NCI-H2171 treated with DMSO at 0.1 percent for 48 hours (cell line): ENCODE measurements at regions not wholly inside any gene's neighbourhood (a gene's known extent, or its start where the extent isn't known, plus 50 kb on each side); places are given as distances from the start of the nearest gene placed in this dataset.
A peak's percentile ranks its signal among the peaks of the same experiment; 100 is the strongest.
"Not testable (repeated sequence)": the region's sequence is repeated elsewhere in the genome, so short reads cannot be mapped to it uniquely, and the experiment has no call there.

Source experiments
- DNase-seq: peaks from one replicate; lab custom pipeline; 2025; lab: John Stamatoyannopoulos, UW

DNA sequence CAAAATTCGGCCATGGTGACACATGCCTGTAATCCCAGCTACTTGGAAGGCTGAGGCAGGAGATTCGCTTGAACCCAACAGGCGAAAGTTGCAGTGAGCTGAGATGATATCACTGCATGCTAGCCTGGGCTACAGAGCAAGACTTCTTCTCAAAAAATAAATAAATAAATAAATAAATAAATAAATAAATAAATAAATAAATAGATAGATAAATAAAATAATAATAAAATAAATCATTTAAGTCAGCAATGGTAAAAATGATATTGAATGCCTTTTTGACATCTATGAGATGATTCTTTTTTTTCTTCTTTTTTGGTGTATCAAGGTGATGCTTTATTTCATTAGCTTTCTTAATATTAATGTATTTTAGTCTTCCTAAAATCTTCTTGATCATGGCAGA is 221.7 kb upstream of the RXFP2 start:
- no peak for DNase-seq

DNA sequence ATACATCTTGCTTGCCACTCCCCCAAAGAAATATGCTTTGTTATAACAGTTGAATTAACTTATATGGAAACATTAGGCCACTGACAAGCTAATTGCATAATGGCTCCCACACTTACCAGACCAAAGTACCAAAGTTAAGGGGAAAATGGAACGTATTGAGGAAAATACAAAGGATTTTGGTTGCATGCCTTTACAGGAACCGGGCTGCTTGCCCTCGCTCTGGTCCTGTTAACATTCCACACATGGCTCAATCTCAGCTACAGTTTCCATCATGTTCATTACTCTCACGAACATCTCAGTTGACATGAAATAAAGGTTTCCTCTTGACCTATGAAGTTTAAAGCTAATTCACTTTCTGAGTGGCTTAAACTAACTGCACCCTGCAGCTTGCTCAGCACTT is 220.7 kb upstream of the RXFP2 start:
- no peak for DNase-seq

DNA sequence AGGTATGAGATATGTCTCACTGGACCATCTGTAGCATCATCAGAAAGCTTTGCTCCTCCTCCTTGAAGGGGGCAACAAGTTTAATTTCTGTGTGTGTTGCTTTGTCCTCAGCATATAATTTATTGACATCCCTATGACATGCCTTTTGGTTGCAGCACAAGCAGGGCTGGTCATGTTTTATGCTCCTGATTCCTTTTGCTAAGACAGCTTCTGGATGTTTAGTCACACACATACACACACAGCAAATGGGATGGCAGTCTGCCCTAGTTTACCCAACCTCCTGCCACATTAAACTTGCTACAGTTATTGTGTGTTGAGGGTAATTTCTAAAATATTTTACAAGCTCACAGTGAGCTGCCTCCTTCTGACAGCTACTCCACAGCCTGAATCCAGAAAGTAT is 217.9 kb upstream of the RXFP2 start:
- no peak for DNase-seq

DNA sequence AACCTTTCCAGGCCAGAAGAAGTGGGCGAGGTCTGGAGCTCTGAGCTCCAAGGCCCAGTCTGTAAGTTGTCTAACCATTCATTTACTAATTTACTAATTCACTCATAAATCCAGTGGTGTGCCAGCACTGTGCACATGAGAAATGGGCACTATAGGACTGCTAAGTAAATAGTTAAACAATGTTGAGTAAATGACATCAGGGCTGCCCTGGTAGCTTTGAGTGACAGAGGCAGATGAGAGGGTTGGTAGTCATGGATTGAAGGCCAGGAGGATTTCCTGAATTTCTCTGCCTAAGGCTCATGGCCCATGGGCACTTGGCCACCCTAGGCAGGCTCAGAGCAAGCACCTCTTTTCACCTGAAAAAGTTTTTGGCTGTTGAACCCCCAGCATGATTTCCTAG is 216.9 kb upstream of the RXFP2 start:
- DNase-seq = no peak

DNA sequence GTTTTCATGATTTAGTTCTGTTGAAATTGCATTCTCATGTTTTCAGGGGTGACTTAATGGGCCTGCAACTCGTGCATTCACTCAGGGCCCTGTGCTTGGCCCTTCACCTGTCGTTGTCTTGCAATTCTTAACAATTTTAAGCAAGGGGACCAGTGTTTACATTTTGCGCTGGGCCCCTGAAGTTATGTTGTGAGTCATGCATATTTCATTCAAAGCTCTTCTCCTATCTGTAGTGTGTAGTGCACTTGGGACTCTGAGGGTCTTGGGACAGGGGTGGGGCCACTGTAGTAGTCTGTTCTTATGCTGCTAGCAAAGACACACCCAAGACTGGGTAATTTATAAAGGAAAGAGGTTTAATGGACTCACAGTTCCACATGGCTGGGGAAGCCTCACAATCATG is 211.2 kb upstream of the RXFP2 start:
- no peak for DNase-seq

DNA sequence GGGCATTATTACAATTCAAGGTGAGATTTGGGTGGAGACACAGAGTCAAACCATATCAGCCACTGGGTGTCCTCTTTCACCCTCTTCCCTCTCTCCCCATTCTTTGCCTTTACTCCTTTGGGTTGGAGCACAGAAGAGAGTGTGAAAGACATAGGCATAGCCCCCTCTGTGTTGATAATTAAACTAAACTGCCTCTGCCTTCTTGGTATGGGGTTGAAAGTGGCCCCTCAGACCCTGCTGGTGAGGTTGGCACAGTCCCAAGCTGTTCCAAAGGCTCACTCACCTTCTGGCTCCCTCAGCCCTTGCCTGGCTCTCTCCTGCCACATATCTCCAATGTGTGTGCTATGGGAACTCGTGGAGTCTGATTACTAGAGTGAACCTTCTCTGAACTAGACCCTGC is 210.6 kb upstream of the RXFP2 start:
- DNase-seq = no peak

DNA sequence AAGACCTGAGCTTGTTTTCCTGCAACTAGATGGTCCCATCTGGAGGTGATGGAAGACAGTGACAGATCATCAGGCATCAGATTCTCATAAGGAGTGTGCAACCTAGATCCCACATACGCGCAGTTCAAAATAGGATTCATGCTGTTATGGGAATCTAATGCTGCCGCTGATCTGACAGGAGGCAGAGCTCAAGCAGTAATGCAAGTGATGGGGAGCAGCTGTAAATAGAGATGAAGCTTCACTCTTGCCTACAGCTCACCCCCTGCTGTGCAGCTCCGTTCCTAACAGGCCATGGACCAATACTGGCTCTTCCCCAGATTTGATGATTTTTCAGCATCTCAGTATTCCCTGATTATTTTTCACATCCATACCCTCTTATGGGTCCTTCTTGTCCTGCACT is 208.4 kb upstream of the RXFP2 start:
- DNase-seq = no peak

DNA sequence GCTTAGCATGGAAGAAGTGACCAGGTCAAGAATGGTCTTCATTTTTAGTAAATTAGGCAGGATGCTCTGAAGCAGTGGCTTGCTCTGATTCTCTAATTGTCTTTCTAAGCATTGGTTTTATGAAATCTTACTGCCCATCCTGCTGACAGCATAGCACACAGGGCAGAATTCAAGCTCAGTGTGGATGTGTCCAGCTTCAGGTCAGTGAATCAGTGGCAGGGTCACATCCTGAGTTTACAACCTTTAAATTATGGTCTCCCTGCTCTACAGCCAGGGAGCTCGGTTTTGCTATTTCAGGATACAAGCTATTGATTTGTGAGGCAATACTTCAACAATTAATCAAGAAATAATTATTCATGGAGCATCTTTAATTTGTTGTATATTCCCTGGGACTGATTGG is 202.3 kb upstream of the RXFP2 start:
- DNase-seq = no peak

DNA sequence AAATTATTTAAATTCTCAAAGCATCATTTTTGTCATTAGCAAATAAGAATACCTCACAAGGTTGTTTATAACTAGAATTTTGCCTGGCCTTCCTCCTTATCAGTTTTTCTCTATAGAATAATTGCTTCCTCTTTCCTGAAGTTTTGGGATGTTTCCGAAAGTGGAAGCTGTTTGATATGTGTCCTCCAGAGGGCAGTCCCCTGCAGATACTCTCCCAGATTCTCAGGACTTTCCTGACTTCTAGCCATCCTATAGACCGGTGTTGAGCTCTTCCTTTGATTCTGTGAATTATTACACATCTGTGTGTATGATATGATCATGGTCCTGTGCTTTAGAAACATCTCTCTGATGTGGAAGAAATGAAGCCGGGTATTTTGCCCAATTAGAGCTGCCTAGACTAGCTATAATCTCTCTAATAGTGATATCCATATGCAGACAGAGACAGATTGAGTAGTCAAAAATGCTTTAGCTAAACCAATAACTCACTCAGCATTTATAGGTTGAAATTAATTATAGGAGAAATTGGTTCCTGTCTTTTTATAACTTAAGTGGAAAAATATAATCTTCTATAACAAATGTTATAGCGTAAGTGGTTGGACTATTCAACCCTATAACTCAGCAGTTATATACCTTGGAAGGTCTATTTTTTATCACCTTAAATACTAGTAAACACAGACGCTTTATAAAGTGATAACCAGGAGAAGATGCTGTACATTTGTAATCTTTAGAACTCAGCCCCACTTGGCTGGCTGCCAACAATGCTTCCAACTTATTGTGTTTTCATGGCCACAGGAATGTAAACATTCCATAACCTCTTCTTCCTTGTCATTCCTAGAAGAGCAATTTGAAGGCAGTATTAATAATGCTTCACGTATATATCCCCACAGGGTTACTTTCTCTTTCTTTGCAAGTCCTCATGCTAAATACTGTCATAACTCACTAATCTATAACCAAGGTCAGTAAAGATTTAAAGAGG is 201.0 kb upstream of the RXFP2 start:
- DNase-seq = peak; percentile 2

DNA sequence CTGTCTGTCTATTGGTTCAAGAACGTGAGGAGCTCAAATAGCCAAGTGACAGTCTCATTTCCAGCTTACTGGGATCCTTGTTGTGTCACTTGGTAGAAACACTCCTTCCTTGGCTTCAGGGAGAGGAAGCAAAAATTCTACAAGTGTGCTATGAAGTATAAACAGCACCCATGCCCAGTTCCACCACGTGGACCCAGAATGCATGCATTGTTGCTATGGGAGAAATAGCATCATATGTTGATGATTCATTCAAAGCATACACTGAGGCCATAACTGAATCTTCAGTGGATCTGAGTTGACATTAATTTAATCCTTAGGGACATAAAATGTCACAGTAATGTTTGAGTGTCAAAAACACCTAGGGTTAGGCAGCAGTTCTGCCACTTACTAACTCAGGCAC is 199.0 kb upstream of the RXFP2 start:
- no peak for DNase-seq

DNA sequence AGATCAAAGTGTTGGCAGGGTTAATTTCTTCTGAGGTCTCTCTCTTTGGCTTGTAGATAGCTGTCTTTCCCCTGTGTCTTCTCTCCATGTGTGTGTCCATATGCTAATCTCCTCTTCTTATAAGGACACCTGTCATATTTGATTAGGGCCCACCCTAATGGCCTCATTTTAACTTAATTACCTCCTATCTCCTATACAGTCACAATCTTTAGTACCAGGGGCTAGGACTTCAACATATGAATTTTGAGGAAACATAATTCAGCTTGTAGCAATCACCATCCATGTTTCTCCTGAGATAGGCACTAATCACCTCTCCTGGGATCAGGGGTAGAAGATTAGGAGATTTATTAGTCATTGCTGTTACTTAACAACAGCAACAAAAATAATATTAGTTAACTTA is 196.1 kb upstream of the RXFP2 start:
- no peak for DNase-seq

DNA sequence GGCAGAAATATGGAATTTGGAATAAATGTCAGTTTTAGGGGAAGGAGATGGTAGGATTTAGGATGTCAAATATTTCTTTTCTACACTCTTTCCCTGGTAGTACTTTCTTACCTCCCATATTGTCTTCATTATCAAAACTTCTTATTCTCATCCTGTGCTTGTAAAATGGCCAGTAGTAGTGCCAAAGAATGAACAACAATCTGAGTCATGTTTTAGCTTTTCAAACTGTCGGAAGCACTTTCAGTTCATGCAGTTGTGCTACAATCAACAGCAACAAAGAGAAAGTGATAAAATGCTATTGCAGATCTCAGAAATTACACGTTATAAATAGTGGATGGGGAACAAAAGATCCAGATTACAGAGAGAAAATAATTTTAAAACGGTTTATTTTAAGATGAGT is 193.7 kb upstream of the RXFP2 start:
- DNase-seq = no peak

DNA sequence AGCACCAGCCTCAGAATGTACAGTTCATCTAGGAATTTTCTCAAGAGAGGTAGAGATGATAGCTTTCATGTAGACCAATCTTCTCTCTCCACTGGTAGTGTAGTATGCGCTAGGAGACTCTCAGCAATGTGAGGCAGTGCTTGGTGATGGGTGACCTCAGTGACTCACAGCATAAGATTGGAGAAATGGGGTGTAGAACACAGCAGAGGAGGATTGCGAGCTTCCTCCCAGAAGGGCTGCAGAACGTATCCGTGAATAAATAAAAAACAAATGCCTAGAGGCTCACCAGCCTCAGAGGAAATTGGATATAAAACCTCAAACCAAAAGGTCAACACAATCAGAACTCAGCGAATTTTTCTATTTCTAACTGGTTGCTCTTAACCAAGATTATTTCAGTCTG is 182.9 kb upstream of the RXFP2 start:
- DNase-seq = no peak

DNA sequence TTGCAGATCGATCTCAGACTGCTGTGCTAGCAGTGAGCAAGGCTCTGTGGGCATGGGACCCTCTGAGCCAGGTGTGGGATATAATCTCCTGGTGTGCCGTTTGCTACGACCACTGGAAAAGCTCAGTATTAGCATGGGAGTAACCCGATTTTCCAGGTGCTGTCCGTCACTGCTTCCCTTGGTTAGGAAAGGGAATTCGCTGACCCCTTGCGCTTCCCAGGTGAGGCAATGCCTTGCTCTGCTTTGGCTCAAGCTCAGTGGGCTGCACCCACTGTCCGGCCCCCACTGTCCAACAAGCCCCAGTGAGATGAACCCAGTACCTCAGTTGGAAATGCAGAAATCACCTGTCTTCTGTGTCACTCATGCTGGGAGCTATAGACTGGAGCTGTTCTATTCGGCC is 155.1 kb upstream of the RXFP2 start:
- DNase-seq = not testable (repeated sequence)

DNA sequence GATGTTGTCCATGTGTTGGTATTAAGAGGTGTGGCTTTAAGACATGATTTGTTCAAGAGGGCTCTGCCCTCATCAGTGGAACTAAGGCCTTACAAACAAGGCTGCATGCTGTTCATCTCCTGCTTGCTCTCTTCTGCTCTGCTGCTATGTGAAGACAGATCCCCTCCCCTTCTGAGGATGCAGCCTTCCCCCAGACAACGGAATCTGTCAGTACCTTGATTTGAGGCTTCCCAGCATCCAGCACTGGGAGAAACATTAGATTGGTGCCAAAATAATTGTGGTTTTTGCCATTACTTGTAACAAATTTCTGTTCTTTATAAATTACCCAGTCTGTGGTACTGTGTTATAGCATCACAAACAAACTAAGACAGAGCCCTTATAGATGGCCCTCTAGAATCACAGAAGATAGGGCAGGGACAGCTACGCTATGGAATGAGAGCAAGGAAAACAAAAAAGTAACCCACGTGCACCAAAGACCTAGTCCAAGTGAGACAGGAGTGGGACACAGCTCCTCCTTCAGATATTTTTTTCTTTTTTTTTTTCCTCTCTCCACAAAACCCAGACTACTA is 151.5 kb upstream of the RXFP2 start:
- no peak for DNase-seq

DNA sequence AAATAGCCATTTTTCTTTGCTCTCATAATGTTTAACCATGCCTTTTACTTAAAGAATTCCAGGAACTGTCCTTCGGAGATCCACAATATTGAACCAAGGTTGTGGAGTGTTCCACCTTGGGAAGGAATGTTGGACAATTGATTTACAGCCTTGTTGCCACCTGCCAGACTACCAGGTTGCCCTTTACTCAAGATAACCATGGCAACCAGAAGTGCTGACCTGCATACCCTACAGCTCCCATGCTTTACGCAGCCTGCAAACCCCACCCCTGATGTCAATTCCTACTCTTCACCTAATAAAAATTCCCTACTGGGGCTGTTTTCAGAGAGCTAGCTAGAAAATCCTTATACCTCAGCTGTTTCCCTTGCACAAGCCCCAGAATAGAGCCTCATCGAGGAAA is 151.0 kb upstream of the RXFP2 start:
- no peak for DNase-seq

DNA sequence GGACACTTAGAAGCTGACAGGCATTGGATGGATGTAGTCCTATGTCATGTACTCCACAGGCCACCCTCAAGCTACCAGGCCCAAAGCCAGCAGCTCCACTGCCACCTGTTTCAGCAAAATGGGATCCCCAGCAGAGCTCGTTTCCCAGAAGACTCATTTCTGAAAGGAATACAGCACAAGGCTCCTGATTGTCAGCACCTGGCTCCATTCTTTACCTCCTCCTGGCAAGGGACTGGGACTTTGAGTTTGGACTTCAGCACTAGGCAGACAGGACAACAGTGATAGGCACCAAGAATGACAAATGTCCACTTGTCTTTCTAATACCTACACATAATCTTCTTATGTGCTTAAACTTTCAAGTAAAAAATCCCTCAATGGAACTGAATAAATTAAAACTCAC is 150.4 kb upstream of the RXFP2 start:
- no peak for DNase-seq

DNA sequence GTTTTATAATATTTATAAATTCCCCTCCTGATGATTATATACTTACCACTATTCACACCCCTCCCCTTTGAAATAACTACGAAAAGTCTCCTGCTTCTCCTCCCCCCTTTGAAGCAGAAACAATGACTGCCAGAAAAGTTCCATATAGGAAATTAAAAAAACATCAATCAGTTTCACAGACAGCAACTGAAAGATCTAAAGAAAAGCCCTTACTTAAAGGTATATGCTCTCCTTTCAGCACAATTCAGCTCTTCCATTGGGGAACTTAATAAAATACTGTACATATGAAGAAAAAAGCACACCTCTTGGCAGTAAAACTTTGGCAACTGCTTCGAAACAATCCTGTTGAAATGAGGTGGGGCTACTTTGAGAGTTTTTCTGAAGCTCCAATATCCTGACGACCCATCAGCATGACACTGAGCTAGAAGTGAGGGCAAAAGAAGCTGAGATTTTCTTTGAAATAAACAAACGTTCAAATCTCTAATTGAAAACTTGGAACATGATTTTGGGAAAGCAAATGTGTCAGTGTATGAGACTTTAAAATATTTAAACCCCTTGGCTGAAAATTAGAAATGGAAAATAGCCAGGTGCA is 147.6 kb upstream of the RXFP2 start:
- DNase-seq = no peak

DNA sequence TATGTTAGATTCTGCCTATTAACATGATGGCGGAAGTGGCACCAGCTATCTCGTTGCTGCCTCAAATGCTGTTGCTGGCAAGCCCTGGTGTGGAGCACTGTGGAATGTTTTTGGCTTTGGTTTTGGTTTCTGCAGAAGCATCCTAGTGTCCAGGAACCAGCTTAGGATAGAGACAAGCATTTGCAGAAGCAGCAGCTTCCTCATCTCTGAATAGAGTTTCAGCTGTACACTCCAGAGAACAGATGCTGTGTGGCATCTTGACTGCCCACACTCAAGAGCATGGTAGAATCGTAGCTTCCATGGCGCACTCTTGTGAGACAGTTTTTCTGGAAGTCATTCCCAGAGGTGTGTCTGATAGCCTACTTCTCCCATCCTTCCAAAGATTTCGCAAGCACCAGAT is 145.3 kb upstream of the RXFP2 start:
- DNase-seq = no peak

DNA sequence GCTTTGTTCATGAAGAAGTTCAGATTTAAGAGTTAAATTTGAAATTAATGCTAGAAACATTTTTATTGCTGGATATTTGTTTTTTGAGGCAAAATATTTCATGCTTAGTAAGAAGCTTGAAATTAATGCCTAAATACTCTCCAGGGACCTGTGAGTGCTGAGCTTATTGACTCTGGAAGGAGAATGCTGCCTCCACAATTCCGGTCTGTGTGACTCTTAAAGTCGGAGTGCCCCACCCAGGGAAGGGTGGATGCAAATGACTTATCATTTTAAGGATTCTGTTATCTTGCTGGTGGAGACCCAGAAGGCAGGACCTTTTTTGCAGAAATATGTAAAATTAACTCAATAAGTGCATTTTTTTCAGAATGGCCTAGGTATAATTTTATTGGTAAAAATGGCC is 143.8 kb upstream of the RXFP2 start:
- DNase-seq = no peak

DNA sequence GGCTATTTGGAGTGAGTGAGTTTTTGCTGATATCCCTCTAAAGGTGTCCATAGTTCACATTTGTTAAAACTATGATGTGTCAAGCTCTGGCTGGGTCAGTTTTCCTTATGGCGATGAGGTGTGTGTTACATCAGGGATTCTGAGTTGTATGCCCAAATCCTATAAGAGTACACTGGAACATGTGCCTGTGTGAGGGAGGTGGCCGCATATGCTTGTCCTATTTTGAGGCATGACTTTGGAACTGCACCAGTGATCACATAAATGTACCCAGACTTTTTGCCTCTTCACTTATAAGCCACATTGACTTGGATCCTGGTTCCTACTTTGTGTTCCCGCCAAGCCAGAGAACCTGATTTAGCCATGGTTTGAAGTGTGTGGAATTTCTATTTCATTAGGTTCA is 140.3 kb upstream of the RXFP2 start:
- DNase-seq = no peak

DNA sequence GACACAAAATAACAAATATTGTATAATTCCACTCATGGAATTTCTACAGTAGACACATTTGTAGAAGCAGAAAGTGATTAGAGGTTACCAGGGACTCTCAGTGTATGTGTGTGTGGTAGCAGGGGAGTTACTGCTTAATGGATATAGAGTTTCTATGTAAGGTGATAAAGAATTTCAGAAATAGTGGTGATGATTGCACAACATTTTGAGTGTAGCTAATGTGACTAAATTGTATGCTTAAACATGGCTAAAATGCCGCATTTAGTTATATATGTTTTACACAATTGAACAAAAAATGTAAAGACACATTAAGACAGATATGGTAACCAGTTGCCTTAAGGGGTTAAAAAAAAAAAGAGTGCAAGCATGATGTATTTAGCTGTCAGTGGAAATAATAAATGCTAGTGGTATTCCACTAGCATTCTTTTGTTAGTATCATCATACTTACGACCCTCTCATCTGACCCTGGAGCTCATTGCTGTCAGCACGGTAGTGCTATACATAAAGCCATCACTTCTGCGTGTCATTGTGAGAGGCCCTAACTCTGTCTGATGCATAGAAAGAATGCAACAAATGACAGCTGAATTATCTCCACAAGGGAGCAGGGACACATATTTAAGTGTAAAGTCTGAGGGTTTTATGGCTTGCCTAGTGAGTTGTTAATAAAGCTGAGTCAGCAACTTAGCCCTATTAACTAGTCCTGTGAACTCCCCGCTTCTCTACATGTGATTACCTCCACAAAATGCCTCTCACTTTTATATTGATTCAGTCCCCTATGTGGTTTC is 134.1 kb upstream of the RXFP2 start:
- no peak for DNase-seq

DNA sequence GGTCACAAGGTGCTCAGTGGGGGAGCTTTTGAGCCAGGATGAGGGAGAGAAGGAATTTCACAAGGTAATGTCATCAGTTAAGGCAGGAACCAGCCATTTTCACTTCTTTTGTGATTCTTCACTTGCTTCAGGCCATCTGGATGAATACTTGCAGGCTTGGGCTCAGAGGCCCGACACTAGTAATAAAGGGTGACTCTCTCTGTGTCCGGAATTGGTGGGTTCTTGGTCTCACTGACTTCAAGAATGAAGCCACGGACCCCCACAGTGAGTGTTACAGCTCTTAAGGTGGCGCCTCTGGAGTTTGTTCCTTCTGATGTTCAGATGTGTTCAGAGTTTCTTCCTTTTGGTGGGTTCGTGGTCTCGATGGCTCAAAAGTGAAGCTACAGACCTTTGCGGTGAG is 131.8 kb upstream of the RXFP2 start:
- DNase-seq = not testable (repeated sequence)
